Keratinocyte (primary cell): ENCODE measurements at regions not wholly inside any gene's neighbourhood (a gene's known extent, or its start where the extent isn't known, plus 50 kb on each side); places are given as distances from the start of the nearest gene placed in this dataset.

Source experiments
- DNase-seq: peaks from one replicate; pipeline ENCODE4 v3.0.0-alpha.2; 2011; ENCODE audit warnings: low read depth, missing footprints, low spot score
- FAIRE-seq: peaks from 2 replicates; lab custom pipeline; 2011; peaks lifted over from hg19 to GRCh38; lab: Jason Lieb, UNC
- H2AFZ ChIP-seq: 2 replicates; pipeline ENCODE4 v1.6.0; 2012; ENCODE audit warnings: low read length, control low read depth, inconsistent platforms; ENCODE audit not compliant: control insufficient read depth
- H3K27ac ChIP-seq: 2 replicates; pipeline ENCODE4 v1.5.1; 2011; ENCODE audit warnings: low read length; ENCODE audit not compliant: control insufficient read depth, insufficient read depth
- H3K27me3 ChIP-seq: 3 replicates; pipeline ENCODE4 v1.6.0; 2011; ENCODE audit warnings: low read length; ENCODE audit not compliant: control insufficient read depth, insufficient read depth; ENCODE audit errors: extremely low read depth
- H3K36me3 ChIP-seq, 2 experiments: 2 replicates in 1 of 2; 3 replicates in 1 of 2; pipeline ENCODE4 v1.5.1; 2011; ENCODE audit warnings: low read length in 2 of 2, mild to moderate bottlenecking in 1 of 2; ENCODE audit not compliant: control insufficient read depth in 2 of 2, insufficient read depth in 2 of 2; ENCODE audit errors: extremely low read depth in 1 of 2
- H3K4me1 ChIP-seq: 3 replicates; pipeline ENCODE4 v1.5.1; 2011; ENCODE audit warnings: low read length; ENCODE audit not compliant: control insufficient read depth, insufficient read depth; ENCODE audit errors: extremely low read depth
- H3K4me2 ChIP-seq: 3 replicates; pipeline ENCODE4 v1.6.0; 2011; ENCODE audit warnings: low read depth, low read length; ENCODE audit not compliant: control insufficient read depth, insufficient read depth; ENCODE audit errors: extremely low read depth
- H3K4me3 ChIP-seq, 3 experiments: fragments of 200-600 bp in 1 of 3; sonication (generic) in 1 of 3; 2 replicates in 2 of 3; 3 replicates in 1 of 3; pipeline ENCODE4 v1.5.1; 2011 to 2016; ENCODE audit warnings: low read length in 3 of 3, mild to moderate bottlenecking in 3 of 3, control low read depth in 2 of 3, inconsistent platforms in 1 of 3, low read depth in 1 of 3, mixed read lengths in 1 of 3, mixed run types in 1 of 3, moderate library complexity in 1 of 3; ENCODE audit not compliant: control insufficient read depth in 2 of 3, insufficient read depth in 2 of 3; ENCODE audit errors: extremely low read depth in 1 of 3
- H3K79me2 ChIP-seq: 2 replicates; pipeline ENCODE4 v1.6.0; 2012; ENCODE audit warnings: low read length; ENCODE audit not compliant: control insufficient read depth, insufficient read depth
- H3K9ac ChIP-seq: 3 replicates; pipeline ENCODE4 v1.6.0; 2011; ENCODE audit warnings: low read length; ENCODE audit not compliant: control insufficient read depth, insufficient read depth; ENCODE audit errors: extremely low read depth
- H3K9me1 ChIP-seq: 3 replicates; pipeline ENCODE4 v1.6.0; 2011; ENCODE audit warnings: low read length; ENCODE audit not compliant: control insufficient read depth, insufficient read depth; ENCODE audit errors: extremely low read depth
- H3K9me3 ChIP-seq: 2 replicates; pipeline ENCODE4 v1.5.1; 2012; ENCODE audit warnings: low read depth, low read length; ENCODE audit not compliant: control insufficient read depth
- H4K20me1 ChIP-seq: 3 replicates; pipeline ENCODE4 v1.6.0; 2011; ENCODE audit warnings: low read length; ENCODE audit not compliant: control insufficient read depth, insufficient read depth; ENCODE audit errors: extremely low read depth
- EZH2 ChIP-seq: IDR thresholded peaks from one replicate; pipeline ENCODE4 v1.6.1; 2012; ENCODE audit warnings: inconsistent platforms, mild to moderate bottlenecking, low read length, moderate library complexity
- dilution Hi-C: fragments of 300-500 bp; cut with MboI; formaldehyde crosslinking; loops from one replicate; pipeline ENCODE4 v1.7.0; 2020; ENCODE audit warnings: low sequenced_read_pairs; ENCODE audit not compliant: extremely low pct_ligation_motif_present
- TF ChIP-seq, protein P1 (sequence below), 3 experiments: IDR thresholded peaks in 1 of 3; conservative IDR thresholded peaks in 1 of 3; optimal IDR thresholded peaks in 1 of 3; 2 replicates in 2 of 3; 3 replicates in 1 of 3; pipeline versions ENCODE3 to v1.5.1; 2011; ENCODE audit warnings: low read length in 3 of 3, mild to moderate bottlenecking in 3 of 3, moderate library complexity in 2 of 3, control low read depth in 1 of 3, inconsistent platforms in 1 of 3; ENCODE audit not compliant: insufficient read depth in 2 of 3; ENCODE audit errors: extremely low read depth in 1 of 3

DNA sequence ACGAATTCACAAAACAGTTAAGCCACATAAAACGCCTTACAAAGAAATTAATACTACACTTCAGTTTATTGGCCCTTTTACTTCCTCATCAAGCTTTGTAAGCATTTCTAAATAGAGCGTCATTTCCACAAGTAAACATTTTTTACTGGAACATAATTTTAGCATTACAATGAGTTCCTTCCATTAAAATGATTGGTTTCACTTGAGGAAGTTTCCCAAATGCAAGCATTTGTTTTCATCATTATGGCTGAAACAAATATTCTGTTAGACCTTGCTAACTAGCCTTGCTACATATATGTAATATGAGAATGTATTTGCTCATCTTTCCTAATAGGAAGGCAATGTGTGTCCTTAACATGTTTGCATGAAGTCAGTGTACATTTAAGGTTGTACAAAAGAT, 579.1 kb downstream of the IRS1 start:
- no peaks in the 10 kb centered on the region for H3K36me3 ChIP-seq
- no peak overlapping the region for H2AFZ ChIP-seq
- FAIRE-seq = no peak
- no peak overlapping the region for H3K4me3 ChIP-seq
- H3K9me3 ChIP-seq = no peaks in the 10 kb centered on the region
- no peak overlapping the region for H3K4me2 ChIP-seq
- TF ChIP-seq EZH2 = no peak
- TF ChIP-seq, protein P1, sequence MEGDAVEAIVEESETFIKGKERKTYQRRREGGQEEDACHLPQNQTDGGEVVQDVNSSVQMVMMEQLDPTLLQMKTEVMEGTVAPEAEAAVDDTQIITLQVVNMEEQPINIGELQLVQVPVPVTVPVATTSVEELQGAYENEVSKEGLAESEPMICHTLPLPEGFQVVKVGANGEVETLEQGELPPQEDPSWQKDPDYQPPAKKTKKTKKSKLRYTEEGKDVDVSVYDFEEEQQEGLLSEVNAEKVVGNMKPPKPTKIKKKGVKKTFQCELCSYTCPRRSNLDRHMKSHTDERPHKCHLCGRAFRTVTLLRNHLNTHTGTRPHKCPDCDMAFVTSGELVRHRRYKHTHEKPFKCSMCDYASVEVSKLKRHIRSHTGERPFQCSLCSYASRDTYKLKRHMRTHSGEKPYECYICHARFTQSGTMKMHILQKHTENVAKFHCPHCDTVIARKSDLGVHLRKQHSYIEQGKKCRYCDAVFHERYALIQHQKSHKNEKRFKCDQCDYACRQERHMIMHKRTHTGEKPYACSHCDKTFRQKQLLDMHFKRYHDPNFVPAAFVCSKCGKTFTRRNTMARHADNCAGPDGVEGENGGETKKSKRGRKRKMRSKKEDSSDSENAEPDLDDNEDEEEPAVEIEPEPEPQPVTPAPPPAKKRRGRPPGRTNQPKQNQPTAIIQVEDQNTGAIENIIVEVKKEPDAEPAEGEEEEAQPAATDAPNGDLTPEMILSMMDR (optimal IDR thresholded peaks at IDR 0.05 in 1 of 3, IDR thresholded peaks at IDR 0.05 in 1 of 3, conservative IDR thresholded peaks at IDR 0.05 in 1 of 3; ENCODE audit: extremely low read depth in 1 of 3, insufficient read depth in 2 of 3, low read length in 3 of 3) = no peak
- H4K20me1 ChIP-seq = no peaks in the 10 kb centered on the region
- H3K9ac ChIP-seq = no peak overlapping the region
- no peaks in the 10 kb centered on the region for H3K27me3 ChIP-seq
- DNase-seq = no peak
- H3K4me1 ChIP-seq = no peaks in the 10 kb centered on the region
- H3K9me1 ChIP-seq = no peaks in the 10 kb centered on the region
- H3K79me2 ChIP-seq = no peaks in the 10 kb centered on the region
- dilution Hi-C loops = no loop called here
- H3K27ac ChIP-seq = no peak overlapping the region

DNA sequence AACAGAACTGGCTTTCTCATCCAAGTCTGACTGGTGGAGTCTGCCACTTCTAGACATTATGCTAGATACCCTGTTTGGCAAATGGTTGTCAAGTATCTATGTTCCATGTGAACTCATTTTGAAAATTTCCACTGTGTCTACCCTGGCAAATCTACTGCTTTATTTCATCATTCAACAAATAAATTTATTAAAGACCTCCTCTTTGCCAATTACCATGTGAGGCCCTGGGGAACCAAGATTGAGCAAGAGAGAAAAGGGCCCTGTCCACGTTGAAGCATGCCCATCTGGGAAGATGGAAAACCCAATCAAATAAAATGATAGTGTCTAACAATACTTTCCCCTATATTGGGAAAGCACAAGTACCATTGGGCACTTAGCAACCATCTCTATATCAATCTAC, 582.4 kb downstream of the IRS1 start:
- DNase-seq (no peak), FAIRE-seq (no peak)
- Histone ChIP-seq H2AFZ (no peak overlapping the region), H3K27ac (no peak overlapping the region), H3K9me1 (no peaks in the 10 kb centered on the region), H3K9me3 (no peaks in the 10 kb centered on the region), H3K4me2 (no peak overlapping the region), H3K4me3 (no peak overlapping the region), H3K4me1 (peaks cover 11% of the 10 kb centered on the region), H3K9ac (no peak overlapping the region), H3K27me3 (no peaks in the 10 kb centered on the region), H3K36me3 (no peaks in the 10 kb centered on the region), H4K20me1 (no peaks in the 10 kb centered on the region), H3K79me2 (no peaks in the 10 kb centered on the region)
- dilution Hi-C loops = no loop called here
- TF ChIP-seq, protein P1 (optimal IDR thresholded peaks at IDR 0.05 in 1 of 3, IDR thresholded peaks at IDR 0.05 in 1 of 3, conservative IDR thresholded peaks at IDR 0.05 in 1 of 3; ENCODE audit: extremely low read depth in 1 of 3, insufficient read depth in 2 of 3, low read length in 3 of 3) = no peak
- no peak for TF ChIP-seq EZH2
